Skin of body (tissue), 1 donor: ENCODE measurements at regions not wholly inside any gene's neighbourhood (a gene's known extent, or its start where the extent isn't known, plus 50 kb on each side); places are given as distances from the start of the nearest gene placed in this dataset.

Experiments
- DNase-seq: peaks from one replicate; lab custom pipeline; 2025; lab: John Stamatoyannopoulos, UW

DNA sequence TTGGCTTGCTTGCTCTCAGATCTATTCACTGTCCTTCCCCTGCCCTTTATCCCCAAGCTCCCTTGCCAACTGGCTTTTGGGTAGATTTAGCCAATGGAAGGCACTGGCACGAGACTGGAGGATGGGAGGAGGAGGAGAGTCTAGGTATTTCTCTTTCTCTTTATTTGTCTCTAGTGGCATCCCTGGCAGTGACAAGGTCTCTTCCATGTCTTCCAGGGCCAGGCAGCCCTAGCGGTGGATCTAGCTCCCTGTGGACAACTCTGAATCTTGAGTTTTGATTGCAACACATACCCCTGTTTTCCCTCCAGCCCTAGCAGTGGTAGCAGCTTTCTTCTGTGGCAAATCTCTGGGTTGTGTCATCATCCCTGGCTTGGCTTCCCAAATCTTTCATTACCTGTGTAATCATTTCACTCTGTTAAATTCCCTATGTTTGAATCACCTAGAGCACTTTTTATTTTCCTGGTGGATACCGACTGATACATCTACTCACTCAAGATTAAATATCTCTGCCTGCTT, 171.1 kb upstream of the IRX6 start:
- DNase-seq: no peak

DNA sequence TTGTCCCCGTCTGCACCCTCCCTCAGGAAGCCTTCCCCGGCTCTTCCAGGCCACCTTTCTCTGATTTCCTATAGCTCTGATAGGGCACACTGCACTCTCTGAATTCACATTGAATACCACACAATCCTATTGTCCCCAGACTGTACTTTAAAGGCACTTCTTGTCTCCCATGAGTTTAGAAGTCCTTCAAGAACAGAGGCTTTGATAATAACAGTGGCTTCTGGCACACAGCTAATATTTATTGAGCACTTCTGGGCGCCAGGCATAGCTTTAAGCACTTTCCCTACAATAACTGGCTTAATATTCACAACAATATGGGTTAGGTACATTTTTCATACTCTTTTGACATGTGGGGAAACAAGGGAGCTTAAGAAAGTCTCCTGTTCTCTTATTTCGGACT, 169.7 kb upstream of the IRX6 start:
- no peak for DNase-seq

- no peak for DNase-seq
Measured at GRCh38 chr16:55154956-55155355, 169.0 kb upstream of the IRX6 start.

DNA sequence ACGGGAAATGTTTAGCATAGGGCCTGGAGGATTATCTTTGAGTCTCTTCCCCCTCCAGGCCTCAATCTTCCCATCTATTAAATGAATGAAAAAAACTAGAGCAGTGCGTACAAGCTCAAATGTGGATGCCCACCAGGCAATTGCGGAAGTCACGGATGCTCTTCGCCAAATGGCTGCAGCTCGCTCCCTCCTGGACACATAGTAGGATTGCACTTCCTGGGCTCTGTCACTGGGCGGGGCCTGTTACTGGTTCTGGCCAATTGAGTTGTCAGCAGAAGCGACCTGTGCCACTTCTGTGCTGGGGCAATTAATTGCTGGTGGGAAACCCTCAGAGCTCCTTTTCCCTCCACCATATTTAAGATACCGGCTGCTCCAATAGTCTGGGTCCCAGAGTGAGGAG, 168.2 kb upstream of the IRX6 start:
- no peak for DNase-seq

DNA sequence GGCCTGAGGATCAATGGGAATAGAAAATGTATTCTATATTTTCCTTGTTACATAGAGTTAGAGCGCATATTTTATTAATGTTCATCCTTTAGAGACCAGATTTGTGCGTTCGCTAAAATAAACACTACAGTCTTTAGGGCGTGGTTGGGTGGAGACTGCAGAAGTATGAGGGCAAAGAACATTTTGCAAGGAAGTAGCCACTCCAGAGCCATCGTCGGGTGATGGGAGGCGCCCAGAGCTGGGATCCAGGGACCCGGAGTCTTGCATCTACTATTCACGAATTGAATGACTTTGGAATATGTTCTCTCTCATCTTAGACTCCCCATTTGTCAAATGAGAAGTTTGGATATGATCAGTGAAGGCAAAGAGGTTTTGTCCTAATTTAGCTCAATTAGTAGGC, 154.2 kb upstream of the IRX6 start:
- DNase-seq: no peak

GRCh38 chr16:55171241-55171640, 152.8 kb upstream of the IRX6 start:
- DNase-seq: no peak

- no peak for DNase-seq
Measured at GRCh38 chr16:55175389-55175788, 148.6 kb upstream of the IRX6 start.

GRCh38 chr16:55176901-55177300, 147.1 kb upstream of the IRX6 start:
- no peak for DNase-seq

GRCh38 chr16:55179411-55179810, 144.6 kb upstream of the IRX6 start:
- DNase-seq: no peak

GRCh38 chr16:55179852-55180585, 144.0 kb upstream of the IRX6 start:
- no peak for DNase-seq

DNA sequence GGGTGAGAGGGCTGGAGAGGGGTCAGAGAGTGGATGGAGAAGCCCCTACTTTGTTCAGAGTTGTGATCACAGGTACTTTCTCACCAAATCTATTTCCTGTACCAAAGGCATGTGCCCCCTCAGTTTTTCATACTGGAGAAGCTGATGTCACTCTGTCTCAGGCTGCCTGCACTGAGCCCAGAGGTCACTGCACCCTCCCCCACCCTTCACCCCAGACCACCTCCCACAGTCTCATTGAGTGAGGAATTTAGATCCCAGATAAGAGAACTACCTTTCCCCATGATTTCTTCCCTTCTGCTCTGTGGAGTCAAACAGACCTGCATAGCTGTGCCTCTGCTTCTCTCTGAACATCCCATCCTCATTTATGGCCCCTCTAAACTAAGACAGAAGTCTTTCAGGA, 140.0 kb upstream of the IRX6 start:
- DNase-seq: no peak

GRCh38 chr16:55184619-55185018, 139.4 kb upstream of the IRX6 start:
- DNase-seq: no peak

- DNase-seq: no peak
Measured at GRCh38 chr16:55189224-55189623, 134.8 kb upstream of the IRX6 start.

- no peak for DNase-seq
Measured at GRCh38 chr16:55189682-55190636, 134.0 kb upstream of the IRX6 start.

- no peak for DNase-seq
Measured at GRCh38 chr16:55192734-55193133, 131.3 kb upstream of the IRX6 start.

DNA sequence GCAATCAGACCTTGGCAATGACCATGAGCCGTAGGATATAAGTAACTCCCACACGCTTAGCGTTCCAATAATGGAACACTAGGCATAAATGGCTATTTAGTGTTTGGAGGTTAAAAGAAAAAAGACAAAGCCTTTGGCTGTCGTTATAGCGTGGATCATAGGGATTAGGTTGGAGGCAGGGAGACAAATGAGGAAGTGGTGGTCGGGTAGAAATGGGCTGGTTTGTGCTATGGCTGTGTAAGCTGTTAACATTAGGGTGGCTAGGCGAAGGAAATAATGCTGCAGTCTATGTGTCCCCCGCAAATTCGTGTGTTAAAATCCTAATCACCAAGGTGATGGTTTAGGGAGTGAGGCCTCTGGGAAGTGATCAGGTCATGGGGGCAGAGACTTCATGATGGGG, 120.4 kb upstream of the IRX6 start:
- no peak for DNase-seq

DNA sequence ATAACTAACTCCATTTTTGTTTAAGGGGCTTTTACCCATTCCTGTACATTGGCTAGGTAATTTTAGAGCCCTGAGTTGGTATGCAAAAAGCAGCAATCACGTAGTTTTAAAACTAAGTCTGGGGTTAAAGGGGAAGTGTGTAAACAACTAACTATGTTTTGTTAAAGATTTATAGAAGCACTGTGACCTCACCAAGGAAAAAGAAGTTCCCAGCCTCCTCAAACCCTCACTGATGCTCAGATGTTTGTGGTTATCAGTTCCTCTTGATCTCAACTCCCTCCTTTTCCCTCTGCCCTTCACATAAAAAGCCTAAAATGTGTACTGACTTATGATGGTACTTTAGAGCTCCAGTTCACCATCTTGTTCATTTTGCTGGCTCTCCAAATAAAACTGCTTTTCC, 119.9 kb upstream of the IRX6 start:
- DNase-seq: no peak

GRCh38 chr16:55204923-55205322, 119.1 kb upstream of the IRX6 start:
- DNase-seq: no peak

GRCh38 chr16:55207693-55208428, 116.1 kb upstream of the IRX6 start:
- DNase-seq: no peak

DNA sequence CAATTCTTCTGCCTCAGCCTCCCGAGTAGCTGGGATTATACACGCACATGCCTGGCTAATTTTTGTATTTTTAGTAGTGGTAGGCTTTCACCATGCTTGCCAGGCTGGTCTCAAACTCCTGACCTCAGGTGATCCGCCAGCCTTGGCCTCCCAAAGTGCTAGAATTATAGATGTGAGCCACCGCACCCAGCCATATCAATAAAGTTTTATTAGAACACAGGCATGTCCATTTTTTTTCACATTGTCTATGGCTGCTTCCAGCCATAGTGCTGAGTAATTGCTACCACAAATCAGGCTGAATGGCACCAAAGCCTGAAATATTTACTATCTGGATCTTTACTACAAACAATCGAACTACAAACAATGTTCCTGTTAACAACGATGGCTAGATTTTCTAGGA, 114.4 kb upstream of the IRX6 start:
- no peak for DNase-seq

DNA sequence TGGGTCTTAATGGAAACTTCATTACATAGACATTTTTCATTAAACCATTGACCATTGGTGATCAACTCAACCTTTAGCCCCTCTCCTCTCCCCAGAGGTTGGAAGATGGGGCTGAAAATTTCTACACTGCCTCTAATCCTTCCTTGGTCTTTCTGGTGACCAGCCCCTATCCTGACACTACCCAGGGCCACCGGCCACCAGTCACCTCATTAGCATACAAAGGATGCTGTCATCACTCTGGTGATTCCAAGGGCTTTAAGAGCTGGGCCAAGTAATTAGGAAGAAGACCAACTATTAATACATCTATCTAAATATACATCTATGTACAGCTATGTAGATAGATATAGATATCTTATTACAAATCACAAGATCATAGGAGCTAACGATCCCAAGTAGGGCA, 111.2 kb upstream of the IRX6 start:
- no peak for DNase-seq

- no peak for DNase-seq
Measured at GRCh38 chr16:55214412-55214811, 109.6 kb upstream of the IRX6 start.
